ENCODE measurements at regions not wholly inside any gene's neighbourhood (a gene's known extent, or its start where the extent isn't known, plus 50 kb on each side); places are given as distances from the start of the nearest gene placed in this dataset.
A peak's percentile ranks its signal among the peaks of the same experiment; 100 is the strongest.

DNA sequence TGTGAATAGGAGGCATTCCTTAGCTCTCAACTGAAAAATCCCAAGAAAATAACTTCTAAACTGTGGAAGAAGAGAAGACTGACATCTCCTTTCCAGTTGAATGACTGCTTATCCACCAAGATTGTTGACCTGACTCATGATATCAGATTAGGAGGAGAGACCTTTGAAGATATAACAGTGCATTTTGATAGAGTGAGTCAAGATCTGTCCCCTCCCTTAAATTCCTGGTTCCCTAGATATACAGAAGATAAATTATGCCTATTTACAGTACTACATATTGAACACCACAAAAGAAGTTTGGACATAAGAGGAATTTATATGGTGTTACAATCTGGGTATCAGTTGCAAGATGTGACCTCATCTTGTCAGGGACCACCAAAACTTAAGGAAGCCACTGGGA is 285.3 kb upstream of the ZSWIM2 start:
- DNase-seq, result no peak

DNA sequence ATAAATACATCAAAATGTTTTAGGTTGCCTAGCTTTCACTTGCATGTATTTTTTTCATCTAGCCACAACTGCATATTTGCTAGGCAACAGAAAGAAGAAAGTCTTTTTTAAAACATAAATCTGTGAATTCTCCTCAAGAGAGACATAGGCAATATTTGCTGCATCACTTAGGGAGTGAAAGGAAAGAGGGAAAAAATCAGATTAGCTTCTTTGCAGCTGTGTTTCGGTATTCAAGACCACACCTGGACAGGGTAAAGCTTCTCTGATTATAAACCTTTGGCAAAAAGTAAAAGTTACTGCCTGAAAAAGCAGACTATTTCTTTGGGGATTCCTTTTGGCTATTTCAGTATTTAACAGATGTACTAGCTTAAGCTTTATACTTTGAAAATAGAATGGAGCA is 280.9 kb upstream of the ZSWIM2 start:
- no peak for DNase-seq

DNA sequence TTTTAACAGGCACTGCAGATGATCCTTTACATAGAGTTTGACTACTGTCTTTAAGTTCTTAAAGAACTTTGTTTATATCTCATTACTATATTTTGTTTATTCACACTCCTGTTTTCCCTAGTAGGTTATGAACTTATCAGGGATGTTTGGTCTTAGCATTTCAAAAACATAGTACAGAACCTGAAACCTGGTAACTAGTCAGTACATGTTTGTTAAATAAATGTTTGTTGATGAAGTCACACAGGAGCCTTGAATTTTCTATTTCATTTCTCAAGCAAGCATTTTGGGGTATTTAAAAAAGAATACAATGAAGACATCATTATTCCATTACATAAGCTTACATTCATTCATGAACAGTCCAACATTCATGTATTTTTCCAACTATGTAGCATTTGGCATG is 280.3 kb upstream of the ZSWIM2 start:
- DNase-seq, result no peak

DNA sequence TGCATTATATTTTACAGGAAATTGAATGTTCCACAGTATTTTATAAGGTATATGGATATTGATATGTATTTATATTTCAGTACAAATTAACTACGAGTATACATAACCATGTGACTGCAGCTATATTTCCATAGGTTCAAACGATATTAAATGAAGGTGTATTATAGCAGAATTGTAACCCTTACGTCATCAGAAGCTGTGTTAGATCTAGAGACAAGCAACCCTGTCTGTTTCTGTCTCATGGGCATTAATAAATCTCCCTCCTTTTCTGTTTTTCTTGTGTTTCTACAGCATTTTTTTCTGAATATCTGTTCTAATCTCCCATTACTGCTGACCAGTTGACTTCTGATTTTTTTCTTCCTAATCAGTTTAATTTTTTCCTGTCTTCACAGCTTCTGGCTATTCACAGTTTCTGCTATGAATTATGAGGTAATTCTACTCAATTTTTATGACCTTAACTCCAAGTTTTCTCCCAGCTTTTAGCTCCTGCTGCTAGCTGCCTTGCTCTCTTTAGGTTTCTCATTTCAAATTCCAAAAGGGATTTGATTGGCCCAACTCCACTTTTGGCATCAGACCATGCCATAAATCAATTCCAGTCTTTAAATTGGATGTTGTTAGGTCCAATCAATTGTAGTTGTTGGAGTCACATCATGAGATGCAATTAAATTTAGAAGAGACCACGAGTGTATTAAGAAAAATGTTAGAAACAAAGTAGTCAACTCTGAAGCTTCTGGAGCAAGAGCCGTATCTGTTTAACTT is 277.5 kb upstream of the ZSWIM2 start:
- peak; percentile 45 for DNase-seq

DNA sequence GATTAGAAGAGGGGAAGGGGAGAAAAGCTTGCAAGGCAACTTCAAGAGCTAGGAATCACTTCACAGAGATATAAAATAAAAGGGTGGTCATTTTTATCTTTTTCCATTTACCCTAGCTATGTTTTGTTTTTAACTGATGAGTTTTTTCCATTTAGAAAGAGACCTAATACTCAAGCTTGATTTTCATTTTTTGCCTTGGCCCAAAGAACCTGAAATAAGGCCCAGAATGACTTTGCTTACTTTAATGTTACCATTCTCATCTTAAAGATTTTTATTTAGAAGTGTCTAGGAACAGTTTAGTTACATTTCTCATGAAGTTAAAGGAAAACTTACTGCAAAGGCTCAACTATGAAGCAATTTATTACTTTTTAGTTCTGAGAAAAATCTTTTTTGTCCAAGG is 276.3 kb upstream of the ZSWIM2 start:
- DNase-seq, result no peak

DNA sequence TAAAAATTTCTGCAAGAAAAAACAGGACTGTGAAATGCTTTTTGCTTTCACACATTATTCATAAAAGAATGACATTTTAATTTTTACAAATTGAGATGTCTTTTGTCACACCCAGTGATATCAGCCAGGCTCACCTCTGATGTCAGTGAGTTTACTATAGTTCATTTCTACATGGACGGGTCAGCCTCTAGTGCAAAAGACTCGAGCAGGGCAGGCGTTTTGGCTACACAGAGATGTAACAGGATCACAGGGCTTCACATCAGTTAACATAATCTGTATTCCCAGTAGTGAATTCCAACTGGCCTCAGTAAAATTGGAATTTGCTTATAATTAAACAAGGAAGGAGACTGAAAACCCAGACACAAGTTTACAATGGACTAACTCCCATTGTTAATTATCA is 275.6 kb upstream of the ZSWIM2 start:
- no peak for DNase-seq

DNA sequence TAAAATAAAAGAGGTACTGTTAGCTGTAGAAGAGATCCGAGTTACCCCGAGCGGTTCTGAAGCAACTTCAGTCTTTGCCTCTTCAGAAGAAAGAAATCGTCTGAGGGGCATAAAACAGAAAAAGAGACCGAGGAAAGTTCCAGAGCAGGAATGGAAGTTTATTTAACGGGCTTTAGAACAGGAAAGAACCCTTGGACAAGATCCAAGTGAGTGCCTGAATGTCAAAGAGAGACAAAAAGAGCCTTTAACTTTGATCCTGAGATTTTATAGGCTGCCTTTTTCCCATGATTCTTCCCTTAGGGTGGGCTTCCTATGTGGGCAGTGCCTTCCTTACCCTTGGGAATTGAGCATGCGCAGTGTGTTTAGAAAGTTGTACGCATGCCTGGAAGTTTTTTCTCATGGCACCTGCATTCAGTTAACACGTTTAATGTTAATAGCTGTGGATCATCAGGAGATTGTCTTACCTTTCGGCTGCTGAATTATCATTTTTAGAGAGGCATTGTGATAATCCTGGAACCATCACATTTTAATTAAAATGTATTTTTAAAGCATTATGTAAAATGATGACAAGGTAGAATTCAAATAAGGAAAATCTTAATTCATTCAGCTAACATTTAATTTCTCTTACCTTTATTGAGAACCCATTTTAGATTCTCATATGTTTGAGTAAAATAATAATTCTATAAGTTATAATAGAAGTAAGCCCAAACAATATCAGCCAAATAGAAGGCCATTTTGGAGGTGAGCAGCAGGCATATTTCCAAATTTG is 269.5 kb upstream of the ZSWIM2 start:
- DNase-seq, result no peak

DNA sequence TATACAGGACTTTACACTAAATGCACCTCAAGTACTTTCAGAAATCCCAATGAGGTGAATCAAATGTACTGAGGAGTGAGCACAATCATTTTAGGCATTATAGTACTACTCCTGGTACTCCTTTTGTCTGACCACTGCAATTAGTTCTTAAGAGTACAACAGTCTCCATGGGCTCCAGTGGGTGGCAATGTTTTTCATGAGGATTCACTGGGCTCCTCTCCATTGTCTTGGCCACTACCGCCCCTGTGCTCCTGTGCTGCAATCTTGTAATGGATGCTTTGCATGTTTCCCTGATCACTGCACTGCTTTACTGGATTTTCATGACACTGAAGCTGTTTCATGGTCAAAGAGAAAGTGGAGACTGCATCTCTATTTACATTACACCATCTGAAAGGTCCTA is 268.5 kb upstream of the ZSWIM2 start:
- no peak for DNase-seq

DNA sequence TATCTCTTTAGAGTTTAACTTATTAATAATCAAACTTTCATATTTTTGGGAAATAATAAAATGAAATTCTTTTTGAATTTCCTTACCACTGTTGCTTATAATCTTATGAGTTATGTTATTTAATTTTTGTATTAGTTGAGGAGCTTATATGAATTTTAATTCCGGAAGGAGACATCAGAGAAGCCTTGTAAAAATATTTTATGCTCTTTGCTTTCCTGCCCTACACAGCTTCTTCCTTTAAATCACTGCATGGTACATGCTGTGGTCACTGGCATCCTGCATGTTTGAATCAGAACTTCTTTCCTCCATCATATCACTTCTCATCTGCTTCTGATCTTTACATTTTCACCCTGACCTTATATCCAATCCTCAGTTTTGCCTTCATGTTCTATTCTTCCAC is 266.7 kb upstream of the ZSWIM2 start:
- no peak for DNase-seq

DNA sequence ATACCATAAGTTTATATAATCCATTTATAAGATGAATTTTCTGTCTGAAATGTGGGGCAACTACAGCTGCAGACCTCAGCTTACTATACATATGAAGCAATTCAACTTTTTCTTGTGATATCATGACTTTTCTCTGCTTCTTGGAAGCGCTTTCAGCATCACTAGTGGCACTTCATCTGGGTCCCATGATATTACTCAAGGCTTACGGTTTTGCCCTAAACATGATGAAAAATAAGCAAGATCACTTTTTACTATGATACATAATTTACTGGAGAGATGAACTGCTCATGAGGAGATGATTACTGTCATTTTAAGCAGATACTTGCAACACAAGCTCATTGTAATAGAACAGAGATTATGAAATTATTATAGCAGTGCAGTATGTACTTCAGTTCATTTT is 258.0 kb upstream of the ZSWIM2 start:
- no peak for DNase-seq

DNA sequence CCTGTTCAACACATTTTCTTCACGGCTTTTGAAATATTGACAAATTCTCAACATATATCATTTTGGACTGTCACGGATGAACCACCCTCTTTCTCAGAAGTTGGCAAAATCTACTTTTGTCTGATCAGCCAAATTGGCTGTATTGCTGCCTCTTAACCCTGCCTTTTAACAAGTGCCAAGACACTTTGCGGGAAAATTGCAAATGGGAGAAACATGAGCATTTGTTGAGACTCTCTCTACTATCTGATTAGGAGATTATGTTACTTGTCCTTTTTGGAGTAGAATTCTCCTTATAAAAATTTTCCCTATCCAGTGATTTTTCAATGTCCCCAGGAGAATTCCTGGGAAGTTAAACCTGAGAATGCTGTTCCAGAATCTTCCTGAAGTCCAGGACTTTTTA is 256.2 kb upstream of the ZSWIM2 start:
- DNase-seq, result no peak

DNA sequence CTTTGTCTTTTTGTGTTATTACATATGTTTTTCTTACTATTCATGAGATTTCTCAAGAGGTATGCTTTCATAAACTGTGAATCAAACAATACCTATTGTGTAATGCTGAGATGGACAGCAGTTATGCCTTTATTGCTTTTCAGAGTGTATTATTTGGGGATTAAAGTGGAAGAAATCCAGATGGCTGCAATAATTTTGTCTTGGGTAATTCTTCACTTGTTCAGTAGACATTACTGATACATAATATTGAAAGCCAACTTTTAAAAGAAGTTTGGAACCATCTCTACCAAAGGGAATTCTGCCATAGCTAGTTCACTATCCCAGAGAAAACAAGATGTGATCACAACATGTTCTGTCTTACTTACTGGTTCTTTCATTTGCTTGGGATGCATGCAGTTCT is 253.4 kb upstream of the ZSWIM2 start:
- DNase-seq, result no peak

DNA sequence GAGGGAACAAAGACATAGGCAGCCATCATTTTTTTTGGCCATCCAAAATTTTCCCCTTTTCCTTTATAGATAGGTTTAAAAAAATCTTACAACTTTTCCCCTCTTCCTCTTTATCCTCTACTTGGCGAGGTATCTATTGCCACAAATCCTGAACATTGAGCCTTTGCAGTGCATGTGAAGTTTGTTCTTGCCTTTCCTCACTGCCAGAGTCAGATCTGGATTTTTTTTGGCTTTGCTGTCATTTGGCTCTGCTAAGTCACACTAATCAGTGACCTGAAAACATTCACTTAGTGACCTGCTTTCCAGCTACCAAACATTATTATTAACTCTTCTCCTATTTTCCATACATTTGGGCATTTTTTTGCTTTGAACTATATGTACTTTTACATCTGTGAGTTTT is 249.2 kb upstream of the ZSWIM2 start:
- DNase-seq, result no peak

DNA sequence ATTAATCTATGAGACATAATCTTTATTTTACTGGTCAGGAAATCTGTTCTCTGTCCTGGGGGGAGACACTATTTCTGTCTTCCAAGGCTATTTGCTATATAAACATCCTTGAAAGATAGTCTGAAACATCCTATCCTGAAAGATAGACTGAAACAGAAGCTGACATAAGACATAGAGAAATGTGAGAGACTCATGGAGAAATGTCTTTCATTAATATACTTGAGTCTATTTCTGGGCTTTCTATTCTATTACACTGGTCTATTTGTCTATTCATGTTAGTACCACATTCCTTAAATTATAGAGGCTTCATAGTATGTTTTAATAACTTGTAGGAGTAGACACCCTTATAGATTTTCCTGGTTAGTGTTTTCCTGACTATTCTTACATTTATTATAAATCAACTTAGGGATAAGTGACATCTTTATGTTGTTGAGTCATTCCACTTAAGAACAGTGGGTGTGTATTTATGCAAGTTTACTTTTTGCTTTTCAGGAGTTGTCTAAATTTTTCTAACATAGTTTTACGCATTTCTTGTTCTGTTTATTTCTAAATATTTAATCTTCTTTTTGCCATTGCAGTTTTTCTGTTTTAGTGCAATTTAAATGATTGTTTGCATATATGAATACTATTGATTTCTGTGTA is 244.9 kb upstream of the ZSWIM2 start:
- no peak for DNase-seq

DNA sequence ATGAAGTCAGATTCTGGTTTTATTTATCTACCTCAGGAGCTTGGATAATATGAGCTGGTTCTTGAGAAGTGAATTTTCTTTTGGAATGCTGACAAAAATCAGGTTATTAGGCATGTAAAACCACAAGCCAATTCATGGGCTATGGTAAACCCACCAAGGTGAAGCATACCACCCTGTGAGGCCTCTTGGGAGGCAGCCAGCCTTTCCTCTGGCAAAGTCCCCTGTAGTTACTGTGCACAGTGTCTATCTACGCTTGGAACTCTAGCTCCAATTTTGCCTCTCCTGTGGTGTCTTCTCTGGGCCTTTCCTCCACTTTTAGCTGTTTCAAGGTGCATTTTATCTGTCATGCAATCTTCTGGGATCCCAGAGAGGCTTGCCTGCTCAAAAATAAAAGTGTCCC is 242.7 kb upstream of the ZSWIM2 start:
- DNase-seq, result no peak

DNA sequence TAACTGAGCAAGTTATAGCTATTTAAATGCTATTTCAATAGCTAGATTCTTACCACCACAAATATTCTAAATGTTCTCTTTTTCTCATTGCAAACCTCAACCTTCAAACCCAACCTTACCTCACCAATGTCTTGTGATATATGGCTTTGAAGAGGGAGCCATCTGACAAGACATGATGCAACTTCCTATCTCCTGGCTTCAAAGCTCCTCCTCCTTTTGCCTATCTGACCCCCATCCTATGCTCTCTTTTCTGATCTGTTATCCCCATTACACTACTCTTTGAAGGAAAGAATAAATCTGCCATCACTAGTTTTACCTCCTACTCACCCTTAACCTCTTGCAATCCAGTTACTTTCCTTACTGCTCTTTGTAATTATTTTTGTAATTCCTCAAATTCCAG is 235.6 kb upstream of the ZSWIM2 start:
- no peak for DNase-seq

DNA sequence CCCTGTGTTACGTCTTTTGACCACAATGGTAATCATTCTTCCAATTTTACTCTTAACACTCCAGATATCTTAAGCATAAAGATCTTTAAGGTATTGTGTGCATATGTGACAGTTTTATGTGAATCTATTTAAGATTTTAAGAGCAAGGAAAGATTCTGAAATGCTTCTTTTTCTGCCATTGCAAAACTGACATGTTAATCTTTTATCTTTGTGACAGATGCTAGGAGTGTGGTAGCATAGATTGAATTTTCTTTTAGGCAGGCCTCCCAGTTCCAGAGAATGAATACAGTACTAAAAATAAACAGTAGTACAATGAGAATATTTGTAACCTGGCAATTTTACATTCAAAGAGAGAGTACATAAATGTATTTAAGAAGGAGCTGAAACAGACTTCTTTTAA is 232.5 kb upstream of the ZSWIM2 start:
- peak; percentile 21 for DNase-seq

DNA sequence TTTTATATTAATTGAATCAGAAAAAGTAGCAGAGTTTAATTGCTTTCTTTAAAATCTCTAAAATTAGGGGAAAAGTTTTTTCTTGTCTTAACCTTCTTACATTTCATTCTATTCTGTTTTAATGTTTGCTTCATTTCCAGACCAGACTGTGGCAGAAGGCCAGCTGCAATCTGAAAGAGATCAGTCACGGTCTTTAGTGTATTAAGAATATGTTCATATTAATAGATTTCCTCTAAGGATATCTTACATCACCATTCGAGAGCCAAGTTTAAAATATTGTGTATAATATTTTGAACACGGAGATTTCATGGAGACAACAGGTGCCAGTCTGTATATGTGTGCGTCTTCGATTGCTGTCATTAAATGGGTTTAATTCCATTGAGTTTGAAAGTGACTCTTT is 230.9 kb upstream of the ZSWIM2 start:
- DNase-seq, result peak; percentile 48

DNA sequence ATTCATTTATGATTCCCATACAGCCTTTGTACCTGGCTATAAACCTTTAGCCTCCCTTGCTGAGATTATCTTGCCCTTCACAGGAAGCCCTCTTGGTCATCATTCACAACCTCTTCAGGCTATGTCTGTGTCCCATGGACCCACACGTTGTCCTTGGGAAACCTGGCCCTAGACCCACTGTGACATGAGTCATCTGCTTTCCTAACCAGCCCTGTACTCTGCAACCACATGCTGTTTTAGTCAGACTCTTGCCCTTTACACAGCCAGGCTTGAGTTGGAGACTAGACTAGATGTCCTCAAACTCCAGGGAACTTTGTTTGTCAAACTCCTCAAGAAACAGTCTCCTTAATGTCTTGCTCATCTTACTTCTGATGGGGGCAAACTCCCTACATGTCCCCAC is 229.3 kb upstream of the ZSWIM2 start:
- no peak for DNase-seq

DNA sequence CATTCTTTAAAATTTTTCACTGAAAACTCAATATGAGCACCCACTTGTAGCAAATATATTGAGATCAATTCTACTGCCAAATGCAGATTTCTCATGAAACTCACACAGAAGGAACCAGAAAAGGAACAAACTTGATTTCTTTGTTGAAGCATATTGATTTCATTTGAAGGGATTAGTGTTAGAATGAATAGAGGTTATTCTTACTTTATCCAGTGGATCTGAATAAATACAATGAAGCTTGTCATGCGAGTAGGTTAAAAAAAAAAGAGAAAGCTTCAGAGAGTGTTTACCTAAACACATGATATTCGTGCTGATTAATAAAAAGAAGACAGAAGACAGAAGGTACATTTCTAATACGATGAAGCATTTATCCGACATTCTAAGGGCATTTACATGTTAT is 226.7 kb upstream of the ZSWIM2 start:
- no peak for DNase-seq

DNA sequence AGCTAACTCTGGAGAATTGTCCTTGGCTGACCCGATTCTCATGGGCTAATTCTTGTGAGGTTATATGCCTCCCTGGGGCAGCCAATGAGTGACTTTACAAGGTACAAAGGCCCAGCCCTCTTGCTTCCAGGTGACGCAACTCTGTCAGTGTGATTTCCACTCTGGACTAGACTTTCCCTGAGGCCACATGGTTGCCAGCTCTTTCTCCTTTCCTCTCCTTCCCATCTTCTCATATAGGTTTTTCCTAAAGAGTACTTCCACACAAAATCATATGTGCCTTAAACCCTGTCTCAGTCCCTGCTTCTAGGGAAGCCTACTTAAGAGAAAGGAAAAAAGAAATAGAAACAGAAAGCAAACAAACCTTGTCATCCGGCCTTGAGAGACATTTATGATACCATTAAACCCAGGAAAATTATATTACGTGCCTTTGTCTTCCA is 226.2 kb upstream of the ZSWIM2 start:
- no peak for DNase-seq

DNA sequence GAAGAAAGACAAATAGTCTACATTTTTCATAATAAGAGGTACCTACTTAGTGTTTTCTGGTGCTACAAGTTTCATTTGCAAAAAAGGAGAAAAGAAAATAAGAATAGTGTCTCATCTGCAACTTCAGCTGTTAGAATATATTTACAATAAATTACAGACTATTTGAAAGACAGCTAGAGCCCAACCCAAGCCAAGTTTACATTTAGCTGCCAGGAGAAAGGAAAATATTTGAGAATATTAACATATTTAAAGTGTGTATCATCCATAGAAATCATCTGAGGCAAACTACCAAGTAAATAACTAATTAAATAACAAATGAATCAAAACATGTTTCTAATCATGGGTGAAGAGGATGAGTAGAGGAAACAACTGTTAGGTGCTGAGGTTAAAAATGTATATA is 209.2 kb upstream of the ZSWIM2 start:
- DNase-seq, result no peak

DNA sequence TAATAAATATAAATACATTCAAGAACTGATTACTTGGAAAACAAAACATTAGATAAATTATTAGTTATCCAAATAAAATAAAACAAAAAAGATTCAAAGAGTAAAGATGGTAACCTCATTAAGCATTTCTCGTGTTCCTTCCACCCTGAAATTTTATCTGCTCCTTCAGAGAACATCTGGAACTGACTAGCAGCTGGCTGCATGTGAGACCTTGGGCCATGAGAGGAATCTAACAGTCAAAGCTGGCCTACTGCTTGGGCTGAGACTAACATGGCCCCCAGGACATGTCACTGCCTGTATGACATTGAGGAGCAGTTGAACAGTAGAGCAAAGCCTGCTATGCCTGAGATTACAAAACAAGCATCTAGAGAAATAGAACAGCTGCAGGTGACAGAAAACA is 208.5 kb upstream of the ZSWIM2 start:
- no peak for DNase-seq

Measured in eye (tissue), 1 donor.